Erythroblast (primary cell): ENCODE measurements at regions not wholly inside any gene's neighbourhood (a gene's known extent, or its start where the extent isn't known, plus 50 kb on each side); places are given as distances from the start of the nearest gene placed in this dataset.

ENCODE experiments used
- GATA1 ChIP-seq: IDR thresholded peaks from 2 replicates; pipeline ENCODE4 v1.6.1; 2011; ENCODE audit warnings: low read depth, mild to moderate bottlenecking, control low read depth, low read length, moderate library complexity
- POLR2A ChIP-seq: IDR thresholded peaks from 2 replicates; pipeline ENCODE4 v1.6.1; 2011; ENCODE audit warnings: mild to moderate bottlenecking, low read length

DNA sequence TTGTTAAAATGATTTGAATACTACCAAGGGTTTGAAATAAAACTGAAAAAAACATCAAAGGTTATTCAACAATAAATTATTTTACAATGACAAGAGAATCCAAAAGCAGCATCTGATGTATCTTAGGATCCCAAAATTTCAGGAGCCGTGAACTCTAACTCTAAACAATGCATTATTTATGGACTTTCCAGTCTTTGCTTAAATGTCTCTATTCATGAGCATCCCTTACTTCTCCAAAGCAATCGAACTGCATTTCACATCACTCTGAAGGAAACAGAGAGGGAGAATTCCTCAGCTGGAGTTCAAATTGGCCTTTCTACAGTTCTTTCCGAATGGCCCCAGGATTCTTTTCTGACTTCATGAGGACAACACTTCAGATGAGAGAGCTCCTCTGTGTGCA, 229.1 kb downstream of the CBLN4 start:
- TF ChIP-seq POLR2A (no peak), GATA1 (no peak)
